Keratinocyte (primary cell): ENCODE measurements at regions not wholly inside any gene's neighbourhood (a gene's known extent, or its start where the extent isn't known, plus 50 kb on each side); places are given as distances from the start of the nearest gene placed in this dataset.

Experiments
- DNase-seq: peaks from one replicate; pipeline ENCODE4 v3.0.0-alpha.2; 2011; ENCODE audit warnings: low read depth, missing footprints, low spot score
- FAIRE-seq: peaks from 2 replicates; lab custom pipeline; 2011; peaks lifted over from hg19 to GRCh38; lab: Jason Lieb, UNC
- H2AFZ ChIP-seq: 2 replicates; pipeline ENCODE4 v1.6.0; 2012; ENCODE audit warnings: low read length, control low read depth, inconsistent platforms; ENCODE audit not compliant: control insufficient read depth
- H3K27ac ChIP-seq: 2 replicates; pipeline ENCODE4 v1.5.1; 2011; ENCODE audit warnings: low read length; ENCODE audit not compliant: control insufficient read depth, insufficient read depth
- H3K27me3 ChIP-seq: 3 replicates; pipeline ENCODE4 v1.6.0; 2011; ENCODE audit warnings: low read length; ENCODE audit not compliant: control insufficient read depth, insufficient read depth; ENCODE audit errors: extremely low read depth
- H3K36me3 ChIP-seq, 2 experiments: 2 replicates in 1 of 2; 3 replicates in 1 of 2; pipeline ENCODE4 v1.5.1; 2011; ENCODE audit warnings: low read length in 2 of 2, mild to moderate bottlenecking in 1 of 2; ENCODE audit not compliant: control insufficient read depth in 2 of 2, insufficient read depth in 2 of 2; ENCODE audit errors: extremely low read depth in 1 of 2
- H3K4me1 ChIP-seq: 3 replicates; pipeline ENCODE4 v1.5.1; 2011; ENCODE audit warnings: low read length; ENCODE audit not compliant: control insufficient read depth, insufficient read depth; ENCODE audit errors: extremely low read depth
- H3K4me2 ChIP-seq: 3 replicates; pipeline ENCODE4 v1.6.0; 2011; ENCODE audit warnings: low read depth, low read length; ENCODE audit not compliant: control insufficient read depth, insufficient read depth; ENCODE audit errors: extremely low read depth
- H3K4me3 ChIP-seq, 3 experiments: fragments of 200-600 bp in 1 of 3; sonication (generic) in 1 of 3; 2 replicates in 2 of 3; 3 replicates in 1 of 3; pipeline ENCODE4 v1.5.1; 2011 to 2016; ENCODE audit warnings: low read length in 3 of 3, mild to moderate bottlenecking in 3 of 3, control low read depth in 2 of 3, inconsistent platforms in 1 of 3, low read depth in 1 of 3, mixed read lengths in 1 of 3, mixed run types in 1 of 3, moderate library complexity in 1 of 3; ENCODE audit not compliant: control insufficient read depth in 2 of 3, insufficient read depth in 2 of 3; ENCODE audit errors: extremely low read depth in 1 of 3
- H3K79me2 ChIP-seq: 2 replicates; pipeline ENCODE4 v1.6.0; 2012; ENCODE audit warnings: low read length; ENCODE audit not compliant: control insufficient read depth, insufficient read depth
- H3K9ac ChIP-seq: 3 replicates; pipeline ENCODE4 v1.6.0; 2011; ENCODE audit warnings: low read length; ENCODE audit not compliant: control insufficient read depth, insufficient read depth; ENCODE audit errors: extremely low read depth
- H3K9me1 ChIP-seq: 3 replicates; pipeline ENCODE4 v1.6.0; 2011; ENCODE audit warnings: low read length; ENCODE audit not compliant: control insufficient read depth, insufficient read depth; ENCODE audit errors: extremely low read depth
- H3K9me3 ChIP-seq: 2 replicates; pipeline ENCODE4 v1.5.1; 2012; ENCODE audit warnings: low read depth, low read length; ENCODE audit not compliant: control insufficient read depth
- H4K20me1 ChIP-seq: 3 replicates; pipeline ENCODE4 v1.6.0; 2011; ENCODE audit warnings: low read length; ENCODE audit not compliant: control insufficient read depth, insufficient read depth; ENCODE audit errors: extremely low read depth
- EZH2 ChIP-seq: IDR thresholded peaks from one replicate; pipeline ENCODE4 v1.6.1; 2012; ENCODE audit warnings: inconsistent platforms, mild to moderate bottlenecking, low read length, moderate library complexity
- dilution Hi-C: fragments of 300-500 bp; cut with MboI; formaldehyde crosslinking; loops from one replicate; pipeline ENCODE4 v1.7.0; 2020; ENCODE audit warnings: low sequenced_read_pairs; ENCODE audit not compliant: extremely low pct_ligation_motif_present
- TF ChIP-seq, protein P1 (sequence below), 3 experiments: IDR thresholded peaks in 1 of 3; conservative IDR thresholded peaks in 1 of 3; optimal IDR thresholded peaks in 1 of 3; 2 replicates in 2 of 3; 3 replicates in 1 of 3; pipeline versions ENCODE3 to v1.5.1; 2011; ENCODE audit warnings: low read length in 3 of 3, mild to moderate bottlenecking in 3 of 3, moderate library complexity in 2 of 3, control low read depth in 1 of 3, inconsistent platforms in 1 of 3; ENCODE audit not compliant: insufficient read depth in 2 of 3; ENCODE audit errors: extremely low read depth in 1 of 3

DNA sequence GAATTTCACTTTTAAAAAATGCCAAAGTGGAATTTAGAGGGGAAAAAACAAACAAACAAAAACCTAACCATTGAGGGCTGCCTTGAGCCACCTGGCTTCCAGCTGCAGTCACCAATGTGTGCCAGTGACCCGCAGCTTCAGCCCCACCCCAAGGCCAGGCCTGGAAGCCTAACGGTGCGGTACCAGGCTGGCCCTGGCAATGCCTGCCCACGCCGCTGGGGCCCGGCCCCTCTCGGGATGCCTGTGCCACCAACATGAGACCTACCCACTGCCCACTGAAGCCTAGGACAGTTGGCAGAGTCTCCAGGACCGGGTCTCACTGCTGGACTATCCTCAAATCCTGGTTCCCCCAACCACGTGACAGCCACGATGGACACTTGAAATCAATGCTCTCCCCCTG, 96.6 kb downstream of the NCOR2 start:
- Histone ChIP-seq H4K20me1 (no peaks in the 10 kb centered on the region), H3K9me1 (no peaks in the 10 kb centered on the region), H3K9me3 (peaks cover 8% of the 10 kb centered on the region), H3K79me2 (peaks cover 17% of the 10 kb centered on the region), H3K4me1 (no peaks in the 10 kb centered on the region), H3K36me3 (peaks cover 34 to 47% of the 10 kb centered on the region in 2 experiments), H3K27me3 (no peaks in the 10 kb centered on the region), H3K27ac (no peak overlapping the region), H3K4me3 (no peak overlapping the region), H3K9ac (no peak overlapping the region), H2AFZ (no peak overlapping the region), H3K4me2 (no peak overlapping the region)
- FAIRE-seq, result no peak
- no peak for DNase-seq
- dilution Hi-C loops, result no loop called here
- TF ChIP-seq, protein P1, sequence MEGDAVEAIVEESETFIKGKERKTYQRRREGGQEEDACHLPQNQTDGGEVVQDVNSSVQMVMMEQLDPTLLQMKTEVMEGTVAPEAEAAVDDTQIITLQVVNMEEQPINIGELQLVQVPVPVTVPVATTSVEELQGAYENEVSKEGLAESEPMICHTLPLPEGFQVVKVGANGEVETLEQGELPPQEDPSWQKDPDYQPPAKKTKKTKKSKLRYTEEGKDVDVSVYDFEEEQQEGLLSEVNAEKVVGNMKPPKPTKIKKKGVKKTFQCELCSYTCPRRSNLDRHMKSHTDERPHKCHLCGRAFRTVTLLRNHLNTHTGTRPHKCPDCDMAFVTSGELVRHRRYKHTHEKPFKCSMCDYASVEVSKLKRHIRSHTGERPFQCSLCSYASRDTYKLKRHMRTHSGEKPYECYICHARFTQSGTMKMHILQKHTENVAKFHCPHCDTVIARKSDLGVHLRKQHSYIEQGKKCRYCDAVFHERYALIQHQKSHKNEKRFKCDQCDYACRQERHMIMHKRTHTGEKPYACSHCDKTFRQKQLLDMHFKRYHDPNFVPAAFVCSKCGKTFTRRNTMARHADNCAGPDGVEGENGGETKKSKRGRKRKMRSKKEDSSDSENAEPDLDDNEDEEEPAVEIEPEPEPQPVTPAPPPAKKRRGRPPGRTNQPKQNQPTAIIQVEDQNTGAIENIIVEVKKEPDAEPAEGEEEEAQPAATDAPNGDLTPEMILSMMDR (optimal IDR thresholded peaks at IDR 0.05 in 1 of 3, IDR thresholded peaks at IDR 0.05 in 1 of 3, conservative IDR thresholded peaks at IDR 0.05 in 1 of 3; ENCODE audit: extremely low read depth in 1 of 3, insufficient read depth in 2 of 3, low read length in 3 of 3), result no peak
- TF ChIP-seq EZH2, result no peak

DNA sequence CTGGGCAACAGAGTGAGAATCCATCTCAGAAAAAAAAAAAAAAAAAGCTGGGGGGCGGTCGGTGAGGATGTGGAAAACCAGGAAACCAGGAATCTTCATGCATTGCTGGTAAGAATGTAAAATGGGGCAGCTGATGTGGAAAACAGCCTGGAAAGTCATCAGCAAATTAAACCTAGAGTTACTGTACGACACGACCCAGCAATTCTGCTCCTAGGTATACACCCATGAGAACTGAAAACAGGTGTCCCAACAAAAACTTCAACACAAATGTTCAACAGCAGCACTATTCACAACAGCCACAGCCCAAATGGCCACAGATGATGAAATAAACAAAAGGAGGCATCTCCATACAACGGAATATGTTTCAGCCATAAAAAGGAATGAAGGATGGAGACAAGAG, 97.3 kb downstream of the NCOR2 start:
- DNase-seq (no peak), FAIRE-seq (no peak)
- Histone ChIP-seq H3K4me1 (no peaks in the 10 kb centered on the region), H4K20me1 (no peaks in the 10 kb centered on the region), H3K27me3 (no peaks in the 10 kb centered on the region), H3K4me3 (no peak overlapping the region), H2AFZ (no peak overlapping the region), H3K27ac (no peak overlapping the region), H3K4me2 (no peak overlapping the region), H3K9me1 (no peaks in the 10 kb centered on the region), H3K79me2 (peaks cover 12% of the 10 kb centered on the region), H3K9ac (no peak overlapping the region), H3K9me3 (peaks cover 9% of the 10 kb centered on the region), H3K36me3 (peaks cover 34 to 52% of the 10 kb centered on the region in 2 experiments)
- TF ChIP-seq, protein P1 (optimal IDR thresholded peaks at IDR 0.05 in 1 of 3, IDR thresholded peaks at IDR 0.05 in 1 of 3, conservative IDR thresholded peaks at IDR 0.05 in 1 of 3; ENCODE audit: extremely low read depth in 1 of 3, insufficient read depth in 2 of 3, low read length in 3 of 3), result no peak
- TF ChIP-seq EZH2, result no peak
- dilution Hi-C loops, result no loop called here
